ENCODE measurements at regions not wholly inside any gene's neighbourhood (a gene's known extent, or its start where the extent isn't known, plus 50 kb on each side); places are given as distances from the start of the nearest gene placed in this dataset.
A peak's percentile ranks its signal among the peaks of the same experiment; 100 is the strongest.

DNA sequence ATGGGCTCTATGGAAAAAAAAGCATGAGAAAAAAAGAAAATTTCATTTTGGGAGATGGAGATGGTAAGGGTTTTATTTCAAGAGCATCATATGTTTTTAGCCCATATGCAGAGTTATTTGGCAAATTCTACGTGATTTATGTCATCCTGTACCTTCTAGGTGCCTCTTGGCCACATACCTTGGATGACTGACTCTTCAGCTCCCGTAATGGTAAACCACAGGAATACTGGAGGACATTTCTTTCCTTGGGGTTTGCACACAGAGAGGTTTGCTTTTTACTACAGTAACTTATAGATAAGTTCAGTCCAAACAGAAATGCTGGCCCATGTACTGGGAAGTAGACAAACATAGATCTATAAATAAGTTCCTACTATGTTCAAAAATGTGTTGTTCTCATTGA is 132.2 kb downstream of the SH3BGRL2 start:
- no peak for DNase-seq (ENCODE audit: extremely low spot score, unreplicated experiment)

DNA sequence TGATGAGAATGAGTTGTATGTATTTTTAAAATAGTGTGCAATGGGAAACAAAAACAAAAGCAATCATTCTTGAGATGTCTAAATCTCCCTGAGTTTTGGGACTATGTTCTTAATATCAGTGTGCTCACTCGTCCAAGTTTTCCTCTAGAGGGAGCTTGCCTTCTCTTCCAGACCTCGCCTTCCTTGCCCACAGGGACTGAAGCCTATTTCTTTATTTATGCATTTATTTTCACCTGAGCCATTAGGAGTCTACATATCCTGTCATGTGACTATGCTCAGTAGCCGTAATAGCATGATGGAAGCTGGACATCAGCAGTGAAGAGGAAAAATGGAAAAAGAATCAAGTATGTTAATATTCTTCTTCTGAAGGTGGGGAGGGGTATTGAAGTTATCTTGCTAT is 131.2 kb downstream of the SH3BGRL2 start:
- H3K27ac Mint-ChIP-seq (ENCODE audit: unreplicated experiment) = no peak overlapping the region
- H3K36me3 Mint-ChIP-seq (ENCODE audit: unreplicated experiment) = no peaks in the 10 kb centered on the region
- no peaks in the 10 kb centered on the region for H3K9me3 Mint-ChIP-seq (ENCODE audit: unreplicated experiment)
- TF ChIP-seq, protein P1, sequence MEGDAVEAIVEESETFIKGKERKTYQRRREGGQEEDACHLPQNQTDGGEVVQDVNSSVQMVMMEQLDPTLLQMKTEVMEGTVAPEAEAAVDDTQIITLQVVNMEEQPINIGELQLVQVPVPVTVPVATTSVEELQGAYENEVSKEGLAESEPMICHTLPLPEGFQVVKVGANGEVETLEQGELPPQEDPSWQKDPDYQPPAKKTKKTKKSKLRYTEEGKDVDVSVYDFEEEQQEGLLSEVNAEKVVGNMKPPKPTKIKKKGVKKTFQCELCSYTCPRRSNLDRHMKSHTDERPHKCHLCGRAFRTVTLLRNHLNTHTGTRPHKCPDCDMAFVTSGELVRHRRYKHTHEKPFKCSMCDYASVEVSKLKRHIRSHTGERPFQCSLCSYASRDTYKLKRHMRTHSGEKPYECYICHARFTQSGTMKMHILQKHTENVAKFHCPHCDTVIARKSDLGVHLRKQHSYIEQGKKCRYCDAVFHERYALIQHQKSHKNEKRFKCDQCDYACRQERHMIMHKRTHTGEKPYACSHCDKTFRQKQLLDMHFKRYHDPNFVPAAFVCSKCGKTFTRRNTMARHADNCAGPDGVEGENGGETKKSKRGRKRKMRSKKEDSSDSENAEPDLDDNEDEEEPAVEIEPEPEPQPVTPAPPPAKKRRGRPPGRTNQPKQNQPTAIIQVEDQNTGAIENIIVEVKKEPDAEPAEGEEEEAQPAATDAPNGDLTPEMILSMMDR (IDR thresholded peaks at IDR 0.05) = peak; percentile 35
- no peak for DNase-seq (ENCODE audit: extremely low spot score, unreplicated experiment)
- H3K4me3 Mint-ChIP-seq (ENCODE audit: unreplicated experiment) = no peak overlapping the region
- H3K4me1 Mint-ChIP-seq (ENCODE audit: unreplicated experiment) = no peaks in the 10 kb centered on the region
- no peaks in the 10 kb centered on the region for H3K27me3 Mint-ChIP-seq (ENCODE audit: unreplicated experiment)

More for the DNA sequence above, 132.2 kb downstream of the SH3BGRL2 start:
- Mint-ChIP-seq H3K4me3 (ENCODE audit: unreplicated experiment) (no peak overlapping the region), H3K27ac (ENCODE audit: unreplicated experiment) (no peak overlapping the region), H3K27me3 (ENCODE audit: unreplicated experiment) (no peaks in the 10 kb centered on the region), H3K9me3 (ENCODE audit: unreplicated experiment) (peaks cover 4% of the 10 kb centered on the region), H3K36me3 (ENCODE audit: unreplicated experiment) (no peaks in the 10 kb centered on the region), H3K4me1 (ENCODE audit: unreplicated experiment) (no peaks in the 10 kb centered on the region)
- TF ChIP-seq, protein P1 (IDR thresholded peaks at IDR 0.05) = no peak

DNA sequence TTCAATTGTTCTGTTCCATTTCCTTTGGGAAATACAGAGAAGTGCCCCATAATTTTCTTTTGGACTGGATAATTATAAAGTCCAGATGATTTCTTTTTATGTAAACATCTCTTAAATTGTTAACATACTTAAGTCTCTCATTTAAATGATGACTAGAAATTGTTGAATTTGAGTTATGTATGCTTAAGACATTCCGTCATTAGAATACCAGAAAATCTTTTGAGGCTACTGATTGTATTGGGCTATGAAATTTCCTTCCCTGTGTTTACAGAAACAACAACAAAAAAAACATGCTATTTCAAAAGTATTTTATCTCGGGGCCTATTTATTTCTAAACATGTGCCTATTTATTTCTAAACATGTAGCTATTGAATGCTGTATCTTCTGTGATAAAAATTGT is 125.4 kb downstream of the SH3BGRL2 start:
- Mint-ChIP-seq H3K27ac (ENCODE audit: unreplicated experiment) (no peak overlapping the region), H3K27me3 (ENCODE audit: unreplicated experiment) (no peaks in the 10 kb centered on the region), H3K4me1 (ENCODE audit: unreplicated experiment) (no peaks in the 10 kb centered on the region), H3K9me3 (ENCODE audit: unreplicated experiment) (no peaks in the 10 kb centered on the region), H3K36me3 (ENCODE audit: unreplicated experiment) (no peaks in the 10 kb centered on the region), H3K4me3 (ENCODE audit: unreplicated experiment) (no peak overlapping the region)
- DNase-seq (ENCODE audit: extremely low spot score, unreplicated experiment) = no peak
- TF ChIP-seq, protein P1 (IDR thresholded peaks at IDR 0.05) = no peak

DNA sequence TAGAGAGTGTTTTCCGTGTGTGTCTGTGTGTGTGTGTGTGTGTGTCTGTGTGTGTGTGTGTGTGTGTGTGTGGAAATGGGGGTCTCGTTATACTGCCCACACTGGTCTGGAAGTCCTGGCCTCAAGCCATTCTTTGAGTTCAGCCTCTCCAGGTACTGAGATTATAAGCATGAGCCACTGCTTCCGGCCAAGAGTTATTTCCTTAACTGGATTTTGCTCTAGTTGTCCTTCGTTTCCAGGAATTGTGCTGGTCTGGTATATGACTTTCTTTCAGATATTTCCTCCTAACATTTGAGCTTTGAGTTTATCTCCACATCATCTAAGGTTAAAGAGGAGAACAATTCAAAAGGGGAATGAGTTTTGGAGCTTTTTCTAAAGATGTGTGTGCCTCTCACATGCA is 124.8 kb downstream of the SH3BGRL2 start:
- TF ChIP-seq, protein P1 (IDR thresholded peaks at IDR 0.05) = no peak

More for the DNA sequence above, 124.8 kb downstream of the SH3BGRL2 start:
- Mint-ChIP-seq H3K27me3 (ENCODE audit: unreplicated experiment) (no peaks in the 10 kb centered on the region), H3K4me3 (ENCODE audit: unreplicated experiment) (no peak overlapping the region), H3K27ac (ENCODE audit: unreplicated experiment) (no peak overlapping the region), H3K4me1 (ENCODE audit: unreplicated experiment) (no peaks in the 10 kb centered on the region), H3K36me3 (ENCODE audit: unreplicated experiment) (no peaks in the 10 kb centered on the region), H3K9me3 (ENCODE audit: unreplicated experiment) (no peaks in the 10 kb centered on the region)
- no peak for DNase-seq (ENCODE audit: extremely low spot score, unreplicated experiment)
